HG02852 (cell line): ENCODE measurements at regions not wholly inside any gene's neighbourhood (a gene's known extent, or its start where the extent isn't known, plus 50 kb on each side); places are given as distances from the start of the nearest gene placed in this dataset.
"Not testable (repeated sequence)": the region's sequence is repeated elsewhere in the genome, so short reads cannot be mapped to it uniquely, and the experiment has no call there.

Experiments used
- ATAC-seq: cut with Tn5 transposase; IDR thresholded peaks from one replicate; pipeline ENCODE4 v1.9.1; 2021; ENCODE audit warnings: mild to moderate bottlenecking, moderate library complexity; ENCODE audit not compliant: unreplicated experiment

GRCh38 chr14:51574009-51574408, 77.7 kb upstream of the FRMD6 start:
- no peak for ATAC-seq

- no peak for ATAC-seq
Measured at GRCh38 chr14:51575349-51576116, 76.2 kb upstream of the FRMD6 start.

GRCh38 chr14:51576117-51576430, 75.6 kb upstream of the FRMD6 start:
- no peak for ATAC-seq

- ATAC-seq, result no peak
Measured at GRCh38 chr14:51576879-51577278, 74.8 kb upstream of the FRMD6 start.

GRCh38 chr14:51578853-51579252, 72.9 kb upstream of the FRMD6 start:
- no peak for ATAC-seq

- ATAC-seq, result no peak
Measured at GRCh38 chr14:51581017-51581881, 70.5 kb upstream of the FRMD6 start.

- ATAC-seq, result no peak
Measured at GRCh38 chr14:51582437-51582836, 69.3 kb upstream of the FRMD6 start.

GRCh38 chr14:51585055-51585454, 66.7 kb upstream of the FRMD6 start:
- no peak for ATAC-seq

GRCh38 chr14:51592836-51593235, 58.9 kb upstream of the FRMD6 start:
- ATAC-seq, result no peak

- peak; percentile 46 for ATAC-seq
Measured at GRCh38 chr14:51593397-51593796, 58.3 kb upstream of the FRMD6 start.

- no peak for ATAC-seq
Measured at GRCh38 chr14:51595881-51596455, 55.7 kb upstream of the FRMD6 start.

- no peak for ATAC-seq
Measured at GRCh38 chr14:51596488-51597117, 55.1 kb upstream of the FRMD6 start.

- ATAC-seq, result no peak
Measured at GRCh38 chr14:51597261-51598001, 54.3 kb upstream of the FRMD6 start.

GRCh38 chr14:51598924-51599600, 52.6 kb upstream of the FRMD6 start:
- ATAC-seq, result not testable (repeated sequence)

GRCh38 chr14:51600658-51601057, 51.1 kb upstream of the FRMD6 start:
- no peak for ATAC-seq
